Activated CD8-positive, alpha-beta T cell treated with anti-CD3 and anti-CD28 coated beads, Interleukin-2, amount 10 ng/mL, durations not matched to agents 7 days and 5 days (primary cell): ENCODE measurements at regions not wholly inside any gene's neighbourhood (a gene's known extent, or its start where the extent isn't known, plus 50 kb on each side); places are given as distances from the start of the nearest gene placed in this dataset.

Experiments used
- ATAC-seq: fragments of 150-1000 bp; cut with Tn5 transposase; one replicate; pipeline ENCODE4 v1.10.0; 2021; ENCODE audit warnings: moderate library complexity
- CTCF ChIA-PET: fragments of 350-600 bp; sonication (Branson Sonifier 250); formaldehyde crosslinking; loops from one replicate; lab custom pipeline; 2021; ENCODE audit warnings: antibody characterized with exemption; lab: Charles Lee
- POLR2A ChIA-PET: fragments of 350-600 bp; sonication (Branson Sonifier 250); formaldehyde crosslinking; loops from one replicate; lab custom pipeline; 2021; ENCODE audit warnings: antibody characterized with exemption; lab: Charles Lee
- DNase-seq: peaks from one replicate; pipeline ENCODE4 v3.0.0-alpha.2; 2020
- H3K27ac Mint-ChIP-seq: one replicate; pipeline ENCODE4 v1.8.0; 2021; ENCODE audit warnings: mild to moderate bottlenecking, mixed read lengths
- H3K27me3 Mint-ChIP-seq: one replicate; pipeline ENCODE4 v1.8.0; 2021; ENCODE audit warnings: low read depth, mixed read lengths
- H3K36me3 Mint-ChIP-seq: one replicate; pipeline ENCODE4 v1.8.0; 2021; ENCODE audit warnings: low read depth, mixed read lengths
- H3K4me1 Mint-ChIP-seq: one replicate; pipeline ENCODE4 v1.8.0; 2021; ENCODE audit warnings: low read depth, mixed read lengths
- H3K4me3 Mint-ChIP-seq: one replicate; pipeline ENCODE4 v1.8.0; 2021; ENCODE audit warnings: mild to moderate bottlenecking, mixed read lengths
- H3K9me3 Mint-ChIP-seq: one replicate; pipeline ENCODE4 v1.8.0; 2022; ENCODE audit warnings: mixed read lengths; ENCODE audit not compliant: insufficient read depth

- CTCF ChIA-PET: no interaction called here
- Mint-ChIP-seq H3K36me3 (no peaks in the 10 kb centered on the region), H3K4me3 (no peak overlapping the region), H3K9me3 (no peaks in the 10 kb centered on the region), H3K4me1 (no peaks in the 10 kb centered on the region), H3K27ac (no peak overlapping the region), H3K27me3 (no peaks in the 10 kb centered on the region)
- POLR2A ChIA-PET: no interaction called here
- ATAC-seq: no peak
- no peak for DNase-seq
These were observed 376.6 kb upstream of the NETO1 start for GRCh38 chr18:73244401-73244800.

GRCh38 chr18:73240899-73241298, 373.1 kb upstream of the NETO1 start:
- ChIA-PET CTCF (no interaction called here), POLR2A (no interaction called here)
- no peaks in the 10 kb centered on the region for H3K36me3 Mint-ChIP-seq
- no peak overlapping the region for H3K4me3 Mint-ChIP-seq
- H3K9me3 Mint-ChIP-seq: no peaks in the 10 kb centered on the region
- no peak for ATAC-seq
- no peak for DNase-seq
- H3K27me3 Mint-ChIP-seq: no peaks in the 10 kb centered on the region
- no peak overlapping the region for H3K27ac Mint-ChIP-seq
- no peaks in the 10 kb centered on the region for H3K4me1 Mint-ChIP-seq

GRCh38 chr18:73235921-73236320, 368.1 kb upstream of the NETO1 start:
- Mint-ChIP-seq H3K36me3 (no peaks in the 10 kb centered on the region), H3K4me3 (no peak overlapping the region), H3K27ac (no peak overlapping the region), H3K27me3 (no peaks in the 10 kb centered on the region), H3K4me1 (no peaks in the 10 kb centered on the region), H3K9me3 (no peaks in the 10 kb centered on the region)
- POLR2A ChIA-PET: no interaction called here
- CTCF ChIA-PET: no interaction called here
- no peak for ATAC-seq
- no peak for DNase-seq

GRCh38 chr18:73235491-73235890, 367.7 kb upstream of the NETO1 start:
- Mint-ChIP-seq H3K4me3 (no peak overlapping the region), H3K27me3 (no peaks in the 10 kb centered on the region), H3K36me3 (no peaks in the 10 kb centered on the region), H3K4me1 (no peaks in the 10 kb centered on the region), H3K9me3 (no peaks in the 10 kb centered on the region), H3K27ac (no peak overlapping the region)
- POLR2A ChIA-PET: no interaction called here
- DNase-seq (no peak), ATAC-seq (no peak)
- CTCF ChIA-PET: no interaction called here

- no peak for ATAC-seq
- Mint-ChIP-seq H3K27me3 (no peaks in the 10 kb centered on the region), H3K36me3 (no peaks in the 10 kb centered on the region), H3K4me1 (no peaks in the 10 kb centered on the region), H3K4me3 (no peak overlapping the region), H3K27ac (no peak overlapping the region), H3K9me3 (no peaks in the 10 kb centered on the region)
- ChIA-PET CTCF (no interaction called here), POLR2A (no interaction called here)
- no peak for DNase-seq
These were observed 365.1 kb upstream of the NETO1 start for GRCh38 chr18:73232933-73233332.

GRCh38 chr18:73220663-73221062, 352.9 kb upstream of the NETO1 start:
- CTCF ChIA-PET: no interaction called here
- DNase-seq (no peak), ATAC-seq (no peak)
- Mint-ChIP-seq H3K36me3 (no peaks in the 10 kb centered on the region), H3K27me3 (no peaks in the 10 kb centered on the region), H3K27ac (no peak overlapping the region), H3K9me3 (peaks cover 12% of the 10 kb centered on the region), H3K4me1 (no peaks in the 10 kb centered on the region), H3K4me3 (no peak overlapping the region)
- POLR2A ChIA-PET: no interaction called here

GRCh38 chr18:73218293-73218692, 350.5 kb upstream of the NETO1 start:
- Mint-ChIP-seq H3K4me1 (no peaks in the 10 kb centered on the region), H3K4me3 (no peak overlapping the region), H3K27ac (no peak overlapping the region), H3K36me3 (no peaks in the 10 kb centered on the region), H3K27me3 (no peaks in the 10 kb centered on the region), H3K9me3 (peaks cover 12% of the 10 kb centered on the region)
- DNase-seq (no peak), ATAC-seq (no peak)
- ChIA-PET POLR2A (no interaction called here), CTCF (no interaction called here)

GRCh38 chr18:73214970-73215369, 347.2 kb upstream of the NETO1 start:
- DNase-seq (no peak), ATAC-seq (no peak)
- H3K4me1 Mint-ChIP-seq: no peaks in the 10 kb centered on the region
- no peak overlapping the region for H3K27ac Mint-ChIP-seq
- H3K36me3 Mint-ChIP-seq: no peaks in the 10 kb centered on the region
- no peak overlapping the region for H3K4me3 Mint-ChIP-seq
- H3K27me3 Mint-ChIP-seq: no peaks in the 10 kb centered on the region
- peaks cover 6% of the 10 kb centered on the region for H3K9me3 Mint-ChIP-seq
- CTCF ChIA-PET: no interaction called here
- POLR2A ChIA-PET: no interaction called here

- no peak overlapping the region for H3K4me3 Mint-ChIP-seq
- no peaks in the 10 kb centered on the region for H3K27me3 Mint-ChIP-seq
- no peaks in the 10 kb centered on the region for H3K36me3 Mint-ChIP-seq
- ATAC-seq (no peak), DNase-seq (no peak)
- H3K4me1 Mint-ChIP-seq: no peaks in the 10 kb centered on the region
- CTCF ChIA-PET: no interaction called here
- no peak overlapping the region for H3K27ac Mint-ChIP-seq
- POLR2A ChIA-PET: no interaction called here
- H3K9me3 Mint-ChIP-seq: peaks cover 6% of the 10 kb centered on the region
These were observed 344.7 kb upstream of the NETO1 start for GRCh38 chr18:73212442-73212841.

GRCh38 chr18:73201940-73202339, 334.2 kb upstream of the NETO1 start:
- Mint-ChIP-seq H3K4me3 (no peak overlapping the region), H3K36me3 (no peaks in the 10 kb centered on the region), H3K27ac (no peak overlapping the region), H3K4me1 (no peaks in the 10 kb centered on the region), H3K27me3 (no peaks in the 10 kb centered on the region), H3K9me3 (peaks cover 4% of the 10 kb centered on the region)
- DNase-seq: no peak
- CTCF ChIA-PET: no interaction called here
- ATAC-seq: no peak
- POLR2A ChIA-PET: no interaction called here

GRCh38 chr18:73199151-73199550, 331.4 kb upstream of the NETO1 start:
- Mint-ChIP-seq H3K4me3 (no peak overlapping the region), H3K36me3 (no peaks in the 10 kb centered on the region), H3K27ac (no peak overlapping the region), H3K9me3 (peaks cover 4% of the 10 kb centered on the region), H3K4me1 (no peaks in the 10 kb centered on the region), H3K27me3 (no peaks in the 10 kb centered on the region)
- CTCF ChIA-PET: no interaction called here
- POLR2A ChIA-PET: no interaction called here
- ATAC-seq (no peak), DNase-seq (no peak)

GRCh38 chr18:73189718-73190117, 321.9 kb upstream of the NETO1 start:
- ATAC-seq: no peak
- H3K4me3 Mint-ChIP-seq: no peak overlapping the region
- no peaks in the 10 kb centered on the region for H3K27me3 Mint-ChIP-seq
- POLR2A ChIA-PET: no interaction called here
- peaks cover 7% of the 10 kb centered on the region for H3K9me3 Mint-ChIP-seq
- no peaks in the 10 kb centered on the region for H3K4me1 Mint-ChIP-seq
- H3K27ac Mint-ChIP-seq: no peak overlapping the region
- CTCF ChIA-PET: no interaction called here
- no peak for DNase-seq
- no peaks in the 10 kb centered on the region for H3K36me3 Mint-ChIP-seq

GRCh38 chr18:73168236-73168635, 300.4 kb upstream of the NETO1 start:
- Mint-ChIP-seq H3K27me3 (no peaks in the 10 kb centered on the region), H3K27ac (no peak overlapping the region), H3K4me3 (no peak overlapping the region), H3K4me1 (no peaks in the 10 kb centered on the region), H3K9me3 (no peaks in the 10 kb centered on the region), H3K36me3 (no peaks in the 10 kb centered on the region)
- ATAC-seq (no peak), DNase-seq (no peak)
- CTCF ChIA-PET: no interaction called here
- POLR2A ChIA-PET: no interaction called here
